Right atrium auricular region (tissue), 2 donors: ENCODE measurements at regions not wholly inside any gene's neighbourhood (a gene's known extent, or its start where the extent isn't known, plus 50 kb on each side); places are given as distances from the start of the nearest gene placed in this dataset.

Experiments
- DNase-seq: peaks from one replicate; pipeline ENCODE4 v3.0.0-alpha.2; 2019; ENCODE audit warnings: low spot score
- H3K27ac ChIP-seq, 2 donors: fragments of 200-600 bp; sonication (generic); 1 replicate in 1 of 2; 2 replicates in 1 of 2; pipeline ENCODE4 v1.5.1; 2016 to 2019
- H3K27me3 ChIP-seq, 2 donors: fragments of 200-600 bp; sonication (generic); one replicate each; pipeline versions ENCODE4 v1.5.1 to v1.6.0; 2017 to 2019
- H3K36me3 ChIP-seq: fragments of 200-600 bp; sonication (generic); one replicate; pipeline ENCODE4 v1.5.1; 2016
- H3K4me1 ChIP-seq, 2 donors: fragments of 200-600 bp; sonication (generic); one replicate each; pipeline versions ENCODE4 v1.5.1 to v1.6.0; 2017 to 2019
- H3K4me3 ChIP-seq, 2 donors: fragments of 200-600 bp; sonication (generic); 1 replicate in 1 of 2; 2 replicates in 1 of 2; pipeline ENCODE4 v1.5.1; 2017 to 2019; ENCODE audit warnings: mild to moderate bottlenecking in 1 of 2, moderate library complexity in 1 of 2
- H3K9me3 ChIP-seq, 2 donors: fragments of 200-600 bp; sonication (generic); one replicate each; pipeline ENCODE4 v1.5.1; 2019
- TF ChIP-seq, protein P1 (sequence below), 2 donors: fragments of 200-600 bp; sonication (generic); IDR thresholded peaks; one replicate each; pipeline ENCODE4 v1.5.1; 2019; ENCODE audit warnings: antibody characterized with exemption in 2 of 2

DNA sequence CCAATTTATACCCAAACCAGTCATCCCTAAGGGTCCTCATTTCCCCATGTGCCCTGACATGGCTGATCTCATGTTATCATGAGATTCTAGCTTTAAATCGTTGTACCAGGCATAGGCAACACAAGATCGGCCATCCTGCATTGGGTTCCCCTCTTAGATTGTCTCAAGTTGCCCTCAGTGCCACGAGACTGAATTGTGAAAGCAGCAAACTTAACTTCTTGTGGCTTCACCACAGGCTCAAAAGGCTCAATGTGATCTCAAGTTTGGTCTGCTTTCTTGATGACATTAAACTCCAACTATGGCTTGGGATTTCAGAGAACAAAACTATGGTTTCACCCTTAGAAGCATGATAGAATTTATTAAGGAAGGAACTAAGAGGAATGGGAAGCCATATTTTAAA, 168.5 kb upstream of the SYT6 start:
- TF ChIP-seq, protein P1, sequence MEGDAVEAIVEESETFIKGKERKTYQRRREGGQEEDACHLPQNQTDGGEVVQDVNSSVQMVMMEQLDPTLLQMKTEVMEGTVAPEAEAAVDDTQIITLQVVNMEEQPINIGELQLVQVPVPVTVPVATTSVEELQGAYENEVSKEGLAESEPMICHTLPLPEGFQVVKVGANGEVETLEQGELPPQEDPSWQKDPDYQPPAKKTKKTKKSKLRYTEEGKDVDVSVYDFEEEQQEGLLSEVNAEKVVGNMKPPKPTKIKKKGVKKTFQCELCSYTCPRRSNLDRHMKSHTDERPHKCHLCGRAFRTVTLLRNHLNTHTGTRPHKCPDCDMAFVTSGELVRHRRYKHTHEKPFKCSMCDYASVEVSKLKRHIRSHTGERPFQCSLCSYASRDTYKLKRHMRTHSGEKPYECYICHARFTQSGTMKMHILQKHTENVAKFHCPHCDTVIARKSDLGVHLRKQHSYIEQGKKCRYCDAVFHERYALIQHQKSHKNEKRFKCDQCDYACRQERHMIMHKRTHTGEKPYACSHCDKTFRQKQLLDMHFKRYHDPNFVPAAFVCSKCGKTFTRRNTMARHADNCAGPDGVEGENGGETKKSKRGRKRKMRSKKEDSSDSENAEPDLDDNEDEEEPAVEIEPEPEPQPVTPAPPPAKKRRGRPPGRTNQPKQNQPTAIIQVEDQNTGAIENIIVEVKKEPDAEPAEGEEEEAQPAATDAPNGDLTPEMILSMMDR (IDR thresholded peaks at IDR 0.05) = no peak
- DNase-seq = no peak
- no peaks in the 10 kb centered on the region for H3K27me3 ChIP-seq

DNA sequence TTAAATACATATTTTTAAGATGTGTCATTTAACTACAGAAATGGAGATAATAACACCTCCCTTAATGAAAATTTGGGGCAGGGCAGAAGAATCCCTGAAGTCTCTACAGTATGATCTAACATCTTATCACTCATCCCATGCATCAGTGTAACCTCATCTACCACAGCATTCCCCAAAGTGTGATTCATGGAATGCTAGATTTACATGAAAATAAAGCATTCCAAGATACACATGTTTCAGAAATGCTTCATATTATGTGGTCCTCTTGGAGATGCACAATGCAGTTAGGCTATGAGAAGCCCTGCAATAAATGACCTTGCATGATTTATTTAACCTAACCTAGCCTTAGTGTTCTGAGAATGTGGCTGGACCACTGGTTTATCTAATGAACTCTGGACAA, 166.9 kb upstream of the SYT6 start:
- no peaks in the 10 kb centered on the region for H3K27me3 ChIP-seq
- no peak overlapping the region for H3K27ac ChIP-seq
- H3K4me3 ChIP-seq = no peak overlapping the region
- H3K36me3 ChIP-seq = no peaks in the 10 kb centered on the region
- no peaks in the 10 kb centered on the region for H3K9me3 ChIP-seq
- no peak for DNase-seq
- TF ChIP-seq, protein P1 (IDR thresholded peaks at IDR 0.05) = no peak
- no peaks in the 10 kb centered on the region for H3K4me1 ChIP-seq

More for the DNA sequence above, 168.5 kb upstream of the SYT6 start:
- H3K4me1 ChIP-seq = no peaks in the 10 kb centered on the region
- no peak overlapping the region for H3K27ac ChIP-seq
- H3K36me3 ChIP-seq = no peaks in the 10 kb centered on the region
- no peak overlapping the region for H3K4me3 ChIP-seq
- H3K9me3 ChIP-seq = no peaks in the 10 kb centered on the region

- Histone ChIP-seq H3K36me3 (no peaks in the 10 kb centered on the region), H3K4me1 (no peaks in the 10 kb centered on the region), H3K27me3 (no peaks in the 10 kb centered on the region), H3K27ac (no peak overlapping the region), H3K4me3 (no peak overlapping the region), H3K9me3 (no peaks in the 10 kb centered on the region)
- no peak for DNase-seq
- TF ChIP-seq, protein P1 (IDR thresholded peaks at IDR 0.05) = no peak
These were observed 165.7 kb upstream of the SYT6 start for GRCh38 chr1:114319418-114319817.

- no peak for DNase-seq
- Histone ChIP-seq H3K4me3 (no peak overlapping the region), H3K36me3 (no peaks in the 10 kb centered on the region), H3K27ac (no peak overlapping the region), H3K27me3 (no peaks in the 10 kb centered on the region), H3K4me1 (no peaks in the 10 kb centered on the region), H3K9me3 (no peaks in the 10 kb centered on the region)
- TF ChIP-seq, protein P1 (IDR thresholded peaks at IDR 0.05) = no peak
These were observed 165.3 kb upstream of the SYT6 start for GRCh38 chr1:114318961-114319360.

GRCh38 chr1:114316204-114316603, 162.5 kb upstream of the SYT6 start:
- Histone ChIP-seq H3K27me3 (no peaks in the 10 kb centered on the region), H3K27ac (no peak overlapping the region), H3K4me1 (peaks cover 0 to under 1% of the 10 kb centered on the region in 2 donors), H3K36me3 (no peaks in the 10 kb centered on the region), H3K4me3 (no peak overlapping the region), H3K9me3 (no peaks in the 10 kb centered on the region)
- DNase-seq = no peak
- TF ChIP-seq, protein P1 (IDR thresholded peaks at IDR 0.05) = no peak

GRCh38 chr1:114315631-114316030, 162.0 kb upstream of the SYT6 start:
- Histone ChIP-seq H3K4me1 (peaks cover 0 to 6% of the 10 kb centered on the region in 2 donors), H3K27ac (no peak overlapping the region), H3K9me3 (no peaks in the 10 kb centered on the region), H3K4me3 (no peak overlapping the region), H3K27me3 (no peaks in the 10 kb centered on the region), H3K36me3 (no peaks in the 10 kb centered on the region)
- no peak for DNase-seq
- TF ChIP-seq, protein P1 (IDR thresholded peaks at IDR 0.05) = no peak
